ENCODE measurements at regions not wholly inside any gene's neighbourhood (a gene's known extent, or its start where the extent isn't known, plus 50 kb on each side); places are given as distances from the start of the nearest gene placed in this dataset.

DNA sequence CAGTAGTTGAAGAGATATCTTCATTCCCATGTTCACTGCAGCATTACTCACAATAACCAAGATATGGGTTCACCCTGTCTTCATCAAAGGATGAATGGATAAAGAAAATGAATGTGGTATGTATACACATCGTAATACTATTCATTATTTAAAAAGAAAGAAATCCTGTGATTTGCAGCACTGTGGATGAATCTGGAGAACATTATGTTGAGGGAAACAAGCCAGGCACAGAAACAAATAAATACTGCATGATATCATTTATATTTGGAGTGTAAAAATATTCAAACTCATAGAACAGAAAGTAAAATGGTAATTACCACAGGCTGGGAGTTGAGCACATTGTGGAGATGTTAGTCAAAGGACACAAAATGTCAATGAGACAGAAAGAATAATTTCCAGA, 977.2 kb downstream of the AMY1C start:
- Histone ChIP-seq H3K9me3 (peaks cover 0 to 5% (median 1%) of the 10 kb centered on the region in 4 donors), H3K27ac (no peak overlapping the region), H3K4me1 (no peaks in the 10 kb centered on the region), H3K27me3 (no peaks in the 10 kb centered on the region), H3K4me3 (no peak overlapping the region), H3K36me3 (no peaks in the 10 kb centered on the region)
- DNase-seq: no peak
- TF ChIP-seq POLR2A (IDR thresholded peaks at IDR 0.05) (no peak), POLR2AphosphoS5 (IDR thresholded peaks at IDR 0.05) (no peak), EP300 (IDR thresholded peaks at IDR 0.05) (no peak)
- TF ChIP-seq, protein P1, sequence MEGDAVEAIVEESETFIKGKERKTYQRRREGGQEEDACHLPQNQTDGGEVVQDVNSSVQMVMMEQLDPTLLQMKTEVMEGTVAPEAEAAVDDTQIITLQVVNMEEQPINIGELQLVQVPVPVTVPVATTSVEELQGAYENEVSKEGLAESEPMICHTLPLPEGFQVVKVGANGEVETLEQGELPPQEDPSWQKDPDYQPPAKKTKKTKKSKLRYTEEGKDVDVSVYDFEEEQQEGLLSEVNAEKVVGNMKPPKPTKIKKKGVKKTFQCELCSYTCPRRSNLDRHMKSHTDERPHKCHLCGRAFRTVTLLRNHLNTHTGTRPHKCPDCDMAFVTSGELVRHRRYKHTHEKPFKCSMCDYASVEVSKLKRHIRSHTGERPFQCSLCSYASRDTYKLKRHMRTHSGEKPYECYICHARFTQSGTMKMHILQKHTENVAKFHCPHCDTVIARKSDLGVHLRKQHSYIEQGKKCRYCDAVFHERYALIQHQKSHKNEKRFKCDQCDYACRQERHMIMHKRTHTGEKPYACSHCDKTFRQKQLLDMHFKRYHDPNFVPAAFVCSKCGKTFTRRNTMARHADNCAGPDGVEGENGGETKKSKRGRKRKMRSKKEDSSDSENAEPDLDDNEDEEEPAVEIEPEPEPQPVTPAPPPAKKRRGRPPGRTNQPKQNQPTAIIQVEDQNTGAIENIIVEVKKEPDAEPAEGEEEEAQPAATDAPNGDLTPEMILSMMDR (IDR thresholded peaks at IDR 0.05): no peak
- no peak for ATAC-seq (ENCODE audit: low FRiP score in 2 of 2)
- WGBS, 2 donors: 70% methylated on average over 1 of the region's 1 CpG

DNA sequence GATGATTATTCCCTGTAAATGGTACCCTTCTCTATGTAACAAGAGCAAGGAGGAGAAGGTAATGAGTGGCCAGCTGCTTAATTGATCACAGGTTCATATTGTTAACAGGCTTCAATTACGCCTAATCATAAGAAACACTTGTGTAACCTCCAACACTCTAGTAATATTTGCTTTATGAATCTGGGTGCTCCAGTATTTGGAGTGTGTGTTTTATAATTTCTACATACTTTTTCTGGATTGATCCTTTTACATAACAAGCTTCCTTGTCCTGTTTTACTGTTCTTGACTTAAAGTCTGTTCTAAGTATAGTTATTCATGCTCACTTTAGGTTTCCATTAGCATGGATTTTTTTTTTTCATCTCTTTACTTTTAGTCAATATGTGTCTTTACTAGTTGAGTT, 984.2 kb downstream of the AMY1C start:
- no peaks in the 10 kb centered on the region for H3K36me3 ChIP-seq
- WGBS, 2 donors: 64 to 73% methylated on average over 1 of the region's 1 CpG
- no peak for ATAC-seq (ENCODE audit: low FRiP score in 2 of 2)
- DNase-seq: no peak
- H3K4me3 ChIP-seq: no peak overlapping the region
- no peak for TF ChIP-seq EP300 (IDR thresholded peaks at IDR 0.05)
- TF ChIP-seq POLR2AphosphoS5 (IDR thresholded peaks at IDR 0.05): no peak
- TF ChIP-seq POLR2A (IDR thresholded peaks at IDR 0.05): no peak
- H3K27me3 ChIP-seq: no peaks in the 10 kb centered on the region
- H3K4me1 ChIP-seq: no peaks in the 10 kb centered on the region
- no peaks in the 10 kb centered on the region for H3K9me3 ChIP-seq
- H3K27ac ChIP-seq: no peak overlapping the region

DNA sequence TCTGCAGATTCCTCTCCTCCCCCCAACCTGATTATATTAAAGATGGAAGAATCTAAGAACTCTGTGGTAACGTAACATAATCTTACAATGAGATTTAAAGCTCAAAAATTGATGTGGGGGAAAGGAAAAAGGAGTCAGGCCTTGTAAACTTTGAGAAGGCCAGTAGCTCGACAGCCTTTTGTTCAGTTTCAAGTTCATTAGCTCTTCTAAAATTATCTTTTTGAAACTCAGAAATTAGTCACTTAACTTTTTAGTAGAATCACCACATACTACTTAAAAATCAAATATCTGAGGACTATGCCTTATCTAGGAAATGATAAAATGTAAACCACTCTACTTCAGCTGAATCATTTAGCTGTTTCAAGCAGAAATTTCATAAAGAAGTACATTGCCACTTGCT, 996.2 kb downstream of the AMY1C start:
- no peaks in the 10 kb centered on the region for H3K4me1 ChIP-seq
- no peak for DNase-seq
- H3K27me3 ChIP-seq: no peaks in the 10 kb centered on the region
- H3K27ac ChIP-seq: no peak overlapping the region
- 35 to 38% methylated on average over 2 of the region's 2 CpGs for WGBS, 2 donors
- no peaks in the 10 kb centered on the region for H3K9me3 ChIP-seq
- TF ChIP-seq EP300 (IDR thresholded peaks at IDR 0.05) (no peak), POLR2A (IDR thresholded peaks at IDR 0.05) (no peak), POLR2AphosphoS5 (IDR thresholded peaks at IDR 0.05) (no peak)
- TF ChIP-seq, protein P1 (IDR thresholded peaks at IDR 0.05): no peak
- H3K4me3 ChIP-seq: no peak overlapping the region
- ATAC-seq (ENCODE audit: low FRiP score in 2 of 2): no peak
- H3K36me3 ChIP-seq: no peaks in the 10 kb centered on the region

DNA sequence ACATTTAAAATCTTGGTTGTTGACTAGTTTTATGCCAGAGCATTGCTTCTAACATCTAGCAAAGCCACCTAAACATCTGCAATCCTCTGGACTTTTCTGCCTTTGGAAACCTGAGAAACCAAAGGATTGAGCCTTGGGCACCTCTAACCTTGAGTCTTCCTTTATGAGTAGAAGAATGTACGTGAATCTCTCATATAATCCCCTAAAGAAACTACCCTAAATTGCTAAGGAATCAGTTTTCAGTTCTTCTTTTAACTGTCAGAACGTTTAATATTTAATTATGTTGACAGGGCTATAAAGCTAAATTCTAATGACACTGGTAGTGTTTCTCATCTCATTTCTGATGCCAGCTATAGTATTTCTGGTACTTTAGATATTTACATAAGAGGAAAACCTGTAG, 997.3 kb downstream of the AMY1C start:
- Histone ChIP-seq H3K4me1 (no peaks in the 10 kb centered on the region), H3K4me3 (no peak overlapping the region), H3K9me3 (no peaks in the 10 kb centered on the region), H3K27ac (no peak overlapping the region), H3K27me3 (no peaks in the 10 kb centered on the region), H3K36me3 (no peaks in the 10 kb centered on the region)
- no peak for DNase-seq
- TF ChIP-seq, protein P1 (IDR thresholded peaks at IDR 0.05): no peak
- TF ChIP-seq POLR2AphosphoS5 (IDR thresholded peaks at IDR 0.05) (no peak), POLR2A (IDR thresholded peaks at IDR 0.05) (no peak), EP300 (IDR thresholded peaks at IDR 0.05) (no peak)
- 47 to 54% methylated on average over 2 of the region's 2 CpGs for WGBS, 2 donors
- ATAC-seq (ENCODE audit: low FRiP score in 2 of 2): no peak

DNA sequence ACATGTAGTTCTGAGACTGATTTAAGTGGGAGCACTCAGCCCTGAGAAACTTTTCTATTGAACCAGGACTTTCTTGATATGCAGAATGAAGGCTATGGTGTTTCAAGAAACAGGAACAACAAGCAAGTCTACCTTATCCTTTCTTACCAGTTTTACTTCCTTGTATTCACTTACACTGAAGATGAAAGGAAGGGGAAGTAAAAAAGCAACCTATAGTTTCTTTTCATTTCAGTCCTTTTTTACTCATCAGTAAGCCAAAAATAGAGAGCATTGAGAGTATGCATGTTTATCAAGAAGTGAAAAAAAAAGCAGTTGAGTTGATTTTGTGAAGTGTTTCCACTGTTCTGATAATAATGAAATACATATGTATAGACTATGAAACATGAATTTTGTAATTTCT, 1010.3 kb downstream of the AMY1C start:
- Histone ChIP-seq H3K27ac (no peak overlapping the region), H3K36me3 (no peaks in the 10 kb centered on the region), H3K9me3 (no peaks in the 10 kb centered on the region), H3K4me3 (no peak overlapping the region), H3K27me3 (no peaks in the 10 kb centered on the region), H3K4me1 (no peaks in the 10 kb centered on the region)
- DNase-seq (no peak), ATAC-seq (ENCODE audit: low FRiP score in 2 of 2) (no peak)
- TF ChIP-seq, protein P1 (IDR thresholded peaks at IDR 0.05): no peak
